CD14-positive monocyte (primary cell): ENCODE measurements at regions not wholly inside any gene's neighbourhood (a gene's known extent, or its start where the extent isn't known, plus 50 kb on each side); places are given as distances from the start of the nearest gene placed in this dataset.

Experiments
- DNase-seq, 3 donors: peaks; one replicate each; pipeline ENCODE4 v3.0.0-alpha.2; 2011 to 2022
- H2AFZ ChIP-seq: 2 replicates; pipeline ENCODE4 v1.6.0; 2012; ENCODE audit warnings: mild to moderate bottlenecking, low read depth, low read length, inconsistent platforms; ENCODE audit not compliant: insufficient read depth, poor library complexity, severe bottlenecking
- H3K27ac ChIP-seq, 2 donors: 1 replicate in 1 of 2; 2 replicates in 1 of 2; pipeline ENCODE4 v1.5.1; 2012 to 2013; ENCODE audit warnings: low read length in 2 of 2, control low read depth in 1 of 2, inconsistent platforms in 1 of 2, low read depth in 1 of 2, mild to moderate bottlenecking in 1 of 2
- H3K27me3 ChIP-seq, 2 donors: one replicate each; pipeline versions ENCODE4 v1.6.0 to v1.6.1; 2011 to 2013; ENCODE audit warnings: low read length in 2 of 2; ENCODE audit not compliant: control insufficient read depth in 2 of 2, insufficient read depth in 2 of 2
- H3K36me3 ChIP-seq, 2 donors: replicated peaks in 1 of 2; 1 replicate in 1 of 2; 2 replicates in 1 of 2; pipeline versions ENCODE4 v1.5.1 to v1.6.1; 2012 to 2013; ENCODE audit warnings: low read length in 2 of 2, control low read depth in 1 of 2, inconsistent platforms in 1 of 2, mild to moderate bottlenecking in 1 of 2; ENCODE audit not compliant: insufficient read depth in 2 of 2, control insufficient read depth in 1 of 2
- H3K4me1 ChIP-seq, 2 donors: 1 replicate in 1 of 2; 2 replicates in 1 of 2; pipeline versions ENCODE4 v1.5.1 to v1.6.1; 2012 to 2013; ENCODE audit warnings: low read length in 2 of 2, control low read depth in 1 of 2, inconsistent platforms in 1 of 2, mild to moderate bottlenecking in 1 of 2, moderate library complexity in 1 of 2; ENCODE audit not compliant: insufficient read depth in 2 of 2, control insufficient read depth in 1 of 2
- H3K4me2 ChIP-seq: replicated peaks from 2 replicates; pipeline ENCODE3; 2012; ENCODE audit warnings: low read length, moderate library complexity, mild to moderate bottlenecking; ENCODE audit not compliant: poor library complexity, severe bottlenecking; ENCODE audit errors: extremely low read depth
- H3K4me3 ChIP-seq, 3 experiments: fragments of 200-600 bp in 1 of 3; sonication (generic) in 1 of 3; replicated peaks in 1 of 3; 1 replicate in 2 of 3; 2 replicates in 1 of 3; pipeline ENCODE4 v1.5.1; 2011 to 2013; ENCODE audit warnings: low read length in 3 of 3, mild to moderate bottlenecking in 3 of 3, control low read depth in 2 of 3, low read depth in 2 of 3, inconsistent platforms in 1 of 3, moderate library complexity in 1 of 3
- H3K79me2 ChIP-seq: 2 replicates; pipeline ENCODE4 v1.6.0; 2012; ENCODE audit warnings: mild to moderate bottlenecking, control low read depth, inconsistent platforms, low read length, moderate library complexity; ENCODE audit not compliant: insufficient read depth
- H3K9ac ChIP-seq: 2 replicates; pipeline ENCODE4 v1.6.0; 2017; ENCODE audit warnings: low read length, mild to moderate bottlenecking; ENCODE audit not compliant: insufficient read depth, poor library complexity, severe bottlenecking
- H3K9me3 ChIP-seq, 2 donors: replicated peaks in 1 of 2; 1 replicate in 1 of 2; 2 replicates in 1 of 2; pipeline versions ENCODE4 v1.5.1 to v1.6.1; 2012 to 2013; ENCODE audit warnings: low read length in 2 of 2, control low read depth in 1 of 2; ENCODE audit not compliant: control insufficient read depth in 1 of 2, insufficient read depth in 1 of 2
- H4K20me1 ChIP-seq: 2 replicates; pipeline ENCODE4 v1.6.0; 2012; ENCODE audit warnings: mild to moderate bottlenecking, low read length, control low read depth, moderate library complexity; ENCODE audit not compliant: insufficient read depth
- H3K27ac Mint-ChIP-seq, 7 donors: one replicate each; pipeline ENCODE4 v1.8.0; 2020; ENCODE audit warnings: mild to moderate bottlenecking in 7 of 7, mixed read lengths in 7 of 7, moderate library complexity in 6 of 7, inconsistent platforms in 2 of 7
- H3K27me3 Mint-ChIP-seq, 3 donors: one replicate each; pipeline ENCODE4 v1.8.0; 2021 to 2022; ENCODE audit warnings: low read depth in 3 of 3, mild to moderate bottlenecking in 3 of 3, mixed read lengths in 3 of 3, moderate library complexity in 3 of 3, inconsistent platforms in 1 of 3
- H3K36me3 Mint-ChIP-seq, 2 donors: one replicate each; pipeline ENCODE4 v1.8.0; 2020; ENCODE audit warnings: mixed read lengths in 2 of 2, inconsistent platforms in 1 of 2, mild to moderate bottlenecking in 1 of 2
- H3K4me1 Mint-ChIP-seq: one replicate; pipeline ENCODE4 v1.8.0; 2020; ENCODE audit warnings: mild to moderate bottlenecking, mixed read lengths
- H3K4me3 Mint-ChIP-seq, 2 donors: one replicate each; pipeline ENCODE4 v1.8.0; 2020; ENCODE audit warnings: mild to moderate bottlenecking in 2 of 2, mixed read lengths in 2 of 2, moderate library complexity in 1 of 2
- H3K9me3 Mint-ChIP-seq, 7 donors: one replicate each; pipeline ENCODE4 v1.8.0; 2020 to 2022; ENCODE audit warnings: mixed read lengths in 7 of 7, mild to moderate bottlenecking in 6 of 7, moderate library complexity in 6 of 7, inconsistent platforms in 2 of 7
- WGBS: methylation state at CpG from one replicate; pipeline ENCODE4 v1.1.5; 2013; ENCODE audit warnings: missing lambda C conversion rate; ENCODE audit not compliant: insufficient coverage; 5-methylcytosine and 5-hydroxymethylcytosine counted together
- intact Hi-C, 2 donors: fragments of 100-400 bp; cut with micrococcal nuclease; formaldehyde crosslinking; loops; one replicate each; pipeline versions ENCODE4 v1.15.0 to v1.15.1; 2023
- TF ChIP-seq, protein P1 (sequence below): fragments of 200-600 bp; IDR thresholded peaks from one replicate; pipeline ENCODE4 v1.8.0; 2022; ENCODE audit warnings: antibody characterized with exemption, mild to moderate bottlenecking

DNA sequence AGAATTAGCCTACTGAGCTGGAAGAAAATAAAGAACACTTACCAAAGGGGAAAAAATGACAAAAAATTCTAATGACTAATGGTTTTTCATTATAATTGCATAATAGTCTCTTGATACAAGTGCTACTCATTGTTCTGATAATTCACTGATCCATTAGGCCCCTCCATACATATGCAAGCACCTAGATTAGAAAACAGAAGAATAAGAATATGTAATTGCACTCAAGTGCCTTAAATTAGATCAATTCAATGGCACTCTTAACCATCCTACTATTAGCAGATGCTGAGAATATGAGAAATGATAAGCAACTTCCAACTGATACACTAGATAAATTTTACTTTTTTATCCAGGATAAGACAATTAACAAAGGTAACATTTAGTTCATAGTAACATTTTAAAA, 440.9 kb upstream of the C9orf72 start:
- Histone ChIP-seq H3K4me2 (no peak overlapping the region), H3K27ac (no peak overlapping the region), H3K36me3 (no peaks in the 10 kb centered on the region), H3K4me1 (no peaks in the 10 kb centered on the region), H2AFZ (no peak overlapping the region), H3K9me3 (no peaks in the 10 kb centered on the region), H3K9ac (no peak overlapping the region), H4K20me1 (no peaks in the 10 kb centered on the region), H3K4me3 (no peak overlapping the region), H3K79me2 (no peaks in the 10 kb centered on the region), H3K27me3 (no peaks in the 10 kb centered on the region)
- H3K4me3 Mint-ChIP-seq = no peak overlapping the region
- peaks cover 0 to 5% (median 0%) of the 10 kb centered on the region in 3 donors for H3K27me3 Mint-ChIP-seq
- DNase-seq = no peak
- no peaks in the 10 kb centered on the region for H3K4me1 Mint-ChIP-seq
- TF ChIP-seq, protein P1, sequence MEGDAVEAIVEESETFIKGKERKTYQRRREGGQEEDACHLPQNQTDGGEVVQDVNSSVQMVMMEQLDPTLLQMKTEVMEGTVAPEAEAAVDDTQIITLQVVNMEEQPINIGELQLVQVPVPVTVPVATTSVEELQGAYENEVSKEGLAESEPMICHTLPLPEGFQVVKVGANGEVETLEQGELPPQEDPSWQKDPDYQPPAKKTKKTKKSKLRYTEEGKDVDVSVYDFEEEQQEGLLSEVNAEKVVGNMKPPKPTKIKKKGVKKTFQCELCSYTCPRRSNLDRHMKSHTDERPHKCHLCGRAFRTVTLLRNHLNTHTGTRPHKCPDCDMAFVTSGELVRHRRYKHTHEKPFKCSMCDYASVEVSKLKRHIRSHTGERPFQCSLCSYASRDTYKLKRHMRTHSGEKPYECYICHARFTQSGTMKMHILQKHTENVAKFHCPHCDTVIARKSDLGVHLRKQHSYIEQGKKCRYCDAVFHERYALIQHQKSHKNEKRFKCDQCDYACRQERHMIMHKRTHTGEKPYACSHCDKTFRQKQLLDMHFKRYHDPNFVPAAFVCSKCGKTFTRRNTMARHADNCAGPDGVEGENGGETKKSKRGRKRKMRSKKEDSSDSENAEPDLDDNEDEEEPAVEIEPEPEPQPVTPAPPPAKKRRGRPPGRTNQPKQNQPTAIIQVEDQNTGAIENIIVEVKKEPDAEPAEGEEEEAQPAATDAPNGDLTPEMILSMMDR = no peak
- intact Hi-C loops = no loop called here
- no peaks in the 10 kb centered on the region for H3K36me3 Mint-ChIP-seq
- peaks cover 0 to 6% (median 0%) of the 10 kb centered on the region in 7 donors for H3K9me3 Mint-ChIP-seq
- no peak overlapping the region for H3K27ac Mint-ChIP-seq

DNA sequence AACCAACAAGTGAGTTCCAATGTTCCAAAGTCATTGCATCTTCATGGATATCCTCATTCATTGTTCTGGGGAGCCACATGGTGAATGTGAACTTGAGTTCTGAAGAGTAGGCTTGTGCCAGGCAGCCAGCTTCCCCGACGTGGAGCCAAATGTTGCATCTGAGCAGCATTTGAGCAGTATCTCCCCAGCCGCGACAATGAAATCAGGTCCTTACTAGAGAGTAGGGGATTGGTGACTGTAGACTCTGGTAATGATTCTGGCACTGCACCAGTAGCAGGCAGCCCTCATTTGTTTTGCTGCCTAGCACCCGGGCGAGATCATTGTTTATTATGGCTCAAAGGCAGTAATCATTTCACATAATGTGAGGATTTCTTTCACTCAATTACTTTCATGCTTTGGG, 451.4 kb upstream of the C9orf72 start:
- Histone ChIP-seq H3K27ac (no peak overlapping the region), H2AFZ (no peak overlapping the region), H3K9me3 (no peaks in the 10 kb centered on the region), H4K20me1 (no peaks in the 10 kb centered on the region), H3K4me1 (no peaks in the 10 kb centered on the region), H3K4me2 (no peak overlapping the region), H3K9ac (no peak overlapping the region), H3K27me3 (no peaks in the 10 kb centered on the region), H3K79me2 (no peaks in the 10 kb centered on the region), H3K4me3 (no peak overlapping the region), H3K36me3 (no peaks in the 10 kb centered on the region)
- Mint-ChIP-seq H3K4me1 (no peaks in the 10 kb centered on the region), H3K27ac (no peak overlapping the region), H3K36me3 (no peaks in the 10 kb centered on the region), H3K27me3 (no peaks in the 10 kb centered on the region), H3K9me3 (peaks cover 0 to 3% (median 0%) of the 10 kb centered on the region in 7 donors), H3K4me3 (no peak overlapping the region)
- intact Hi-C loops = no loop called here
- TF ChIP-seq, protein P1 = no peak
- no peak for DNase-seq
- 100% methylated on average over 2 of the region's 6 CpGs for WGBS
